HepG2 (cell line): ENCODE measurements at regions not wholly inside any gene's neighbourhood (a gene's known extent, or its start where the extent isn't known, plus 50 kb on each side); places are given as distances from the start of the nearest gene placed in this dataset.
"Not testable (repeated sequence)": the region's sequence is repeated elsewhere in the genome, so short reads cannot be mapped to it uniquely, and the experiment has no call there.

ENCODE experiments used
- ATAC-seq: fragments of 200-7000 bp; cut with Tn5 transposase; 3 replicates; pipeline ENCODE4 v1.9.1; 2020; ENCODE audit warnings: mild to moderate bottlenecking, moderate library complexity
- BruUV-seq: library from RNA; stranded (reverse); fragments of 400-500 nt; replicated peaks from 2 replicates; lab custom pipeline; 2021; lab: Mats Ljungman, UMichigan
- CTCF ChIA-PET: fragments of 300-600 bp; formaldehyde crosslinking; extraction: SDS; loops from one replicate; lab custom pipeline; 2021; ENCODE audit warnings: low total read pairs, inconsistent platforms, low intra/inter-chr PET ratio; lab: Yijun Ruan, JAX
- POLR2A ChIA-PET: fragments of 350-600 bp; sonication (Branson Sonifier 250); formaldehyde crosslinking; loops from one replicate; lab custom pipeline; 2020; ENCODE audit warnings: antibody characterized with exemption, inconsistent platforms; lab: Yijun Ruan, JAX
- DNase-seq: peaks from one replicate; pipeline ENCODE4 v3.0.0-alpha.2; 2015; ENCODE audit warnings: low spot score
- FAIRE-seq: peaks from 3 replicates; lab custom pipeline; 2011; peaks lifted over from hg19 to GRCh38; lab: Jason Lieb, UNC
- H2AFZ ChIP-seq: one replicate; pipeline ENCODE4 v1.6.1; 2011; ENCODE audit warnings: low read length, inconsistent platforms
- H3K27ac ChIP-seq: fragments of 300-600 bp; 3 replicates; pipeline ENCODE4 v1.8.0; 2011; ENCODE audit warnings: mixed run types, mild to moderate bottlenecking, mixed read lengths, low read length, inconsistent platforms; ENCODE audit not compliant: insufficient read depth; ENCODE audit errors: extremely low read length
- H3K27me3 ChIP-seq, 2 experiments: fragments of 200-600 bp in 1 of 2; 2 replicates in 1 of 2; 3 replicates in 1 of 2; pipeline versions ENCODE4 v1.6.0 to v1.8.0; 2011; ENCODE audit warnings: low read length in 2 of 2, mild to moderate bottlenecking in 2 of 2, moderate library complexity in 2 of 2, inconsistent platforms in 1 of 2; ENCODE audit not compliant: insufficient read depth in 2 of 2, control insufficient read depth in 1 of 2
- H3K36me3 ChIP-seq, 2 experiments: fragments of 200-600 bp in 1 of 2; replicated peaks in 1 of 2; 2 replicates in 1 of 2; 3 replicates in 1 of 2; pipeline versions ENCODE4 v1.5.1 to v1.8.0; 2011; ENCODE audit warnings: low read length in 2 of 2, inconsistent platforms in 1 of 2; ENCODE audit not compliant: insufficient read depth in 2 of 2, control insufficient read depth in 1 of 2
- H3K4me1 ChIP-seq: 2 replicates; pipeline ENCODE4 v1.5.1; 2012; ENCODE audit warnings: low read length, inconsistent platforms; ENCODE audit not compliant: insufficient read depth
- H3K4me2 ChIP-seq: 2 replicates; pipeline ENCODE4 v1.6.0; 2011; ENCODE audit warnings: low read depth, low read length, inconsistent platforms
- H3K4me3 ChIP-seq, 3 experiments: fragments of 200-600 bp in 1 of 3; sonication (generic), shearing (Covaris generic) in 1 of 3; replicated peaks in 1 of 3; 2 replicates each; pipeline ENCODE4 v1.5.1; 2011 to 2016; ENCODE audit warnings: low read length in 3 of 3, inconsistent platforms in 2 of 3, low read depth in 2 of 3, mild to moderate bottlenecking in 2 of 3, control low read depth in 1 of 3, mixed read lengths in 1 of 3; ENCODE audit not compliant: insufficient read depth in 1 of 3
- H3K79me2 ChIP-seq: one replicate; pipeline ENCODE4 v1.6.1; 2011; ENCODE audit warnings: low read length, inconsistent platforms; ENCODE audit not compliant: insufficient read depth
- H3K9ac ChIP-seq: 2 replicates; pipeline ENCODE4 v1.6.0; 2011; ENCODE audit warnings: mild to moderate bottlenecking, low read depth, low read length, inconsistent platforms; ENCODE audit not compliant: insufficient read depth
- H3K9me3 ChIP-seq: 2 replicates; pipeline ENCODE4 v1.5.1; 2012; ENCODE audit warnings: mild to moderate bottlenecking, low read length
- H4K20me1 ChIP-seq: 2 replicates; pipeline ENCODE4 v1.6.0; 2011; ENCODE audit warnings: inconsistent platforms, mild to moderate bottlenecking, low read length, moderate library complexity; ENCODE audit not compliant: insufficient read depth
- CTCF ChIP-seq: sonication (generic); formaldehyde crosslinking; IDR thresholded peaks from 2 replicates; pipeline ENCODE4 v1.5.0; 2020; ENCODE audit warnings: mild to moderate bottlenecking, missing genetic modification reagents, moderate library complexity
- ELF4 ChIP-seq: sonication (generic); formaldehyde crosslinking; IDR thresholded peaks from 2 replicates; pipeline ENCODE4 v1.5.0; 2020; ENCODE audit warnings: missing genetic modification reagents, mild to moderate bottlenecking, moderate library complexity, borderline replicate concordance
- KAT8 ChIP-seq: IDR thresholded peaks from 2 replicates; pipeline ENCODE4 v1.6.1; 2016; ENCODE audit warnings: missing genetic modification reagents, missing compliant biosample characterization
- NBN ChIP-seq: fragments of 450-650 bp; conservative IDR thresholded peaks from 2 replicates; pipeline ENCODE4 v1.6.1; 2017
- NPAS2 ChIP-seq: sonication (generic); formaldehyde crosslinking; IDR thresholded peaks from 2 replicates; pipeline ENCODE4 v1.8.0; 2022; ENCODE audit warnings: mild to moderate bottlenecking, missing genetic modification reagents, borderline replicate concordance
- USF2 ChIP-seq, 2 experiments: sonication (generic) in 1 of 2; formaldehyde crosslinking in 1 of 2; IDR thresholded peaks; 2 replicates each; pipeline versions ENCODE4 v1.5.1 to v1.6.1; 2011 to 2020; ENCODE audit warnings: borderline replicate concordance in 1 of 2, low read depth in 1 of 2, low read length in 1 of 2, mild to moderate bottlenecking in 1 of 2, missing genetic modification reagents in 1 of 2, moderate library complexity in 1 of 2
- ZFP41 ChIP-seq: sonication (generic); formaldehyde crosslinking; IDR thresholded peaks from 2 replicates; pipeline ENCODE4 v1.4.0; 2020; ENCODE audit warnings: mild to moderate bottlenecking, missing genetic modification reagents, borderline replicate concordance
- ZNF276 ChIP-seq: sonication (generic); formaldehyde crosslinking; IDR thresholded peaks from 2 replicates; pipeline ENCODE4 v1.4.0; 2020; ENCODE audit warnings: mild to moderate bottlenecking, low read depth, missing genetic modification reagents
- ZNF3 ChIP-seq: IDR thresholded peaks from 2 replicates; pipeline ENCODE4 v1.7.0; 2017; ENCODE audit warnings: inconsistent platforms
- ZNF44 ChIP-seq: sonication (generic); formaldehyde crosslinking; IDR thresholded peaks from 2 replicates; pipeline ENCODE4 v1.5.1; 2020; ENCODE audit warnings: mild to moderate bottlenecking, missing genetic modification reagents
- ZNF567 ChIP-seq: sonication (generic); formaldehyde crosslinking; IDR thresholded peaks from 2 replicates; pipeline ENCODE4 v1.8.1; 2023; ENCODE audit warnings: mild to moderate bottlenecking, missing genetic modification reagents, borderline replicate concordance
- ZNF616 ChIP-seq: sonication (generic); formaldehyde crosslinking; IDR thresholded peaks from 2 replicates; pipeline ENCODE4 v1.5.0; 2020; ENCODE audit warnings: low read depth, mild to moderate bottlenecking, missing genetic modification reagents
- ZNF776 ChIP-seq: sonication (generic); formaldehyde crosslinking; IDR thresholded peaks from 2 replicates; pipeline ENCODE4 v1.4.0; 2020; ENCODE audit warnings: mild to moderate bottlenecking, missing genetic modification reagents
- WGBS: methylation state at CpG from one replicate; pipeline ENCODE4 v1.1.6; 2017; ENCODE audit warnings: low lambda C conversion rate; 5-methylcytosine and 5-hydroxymethylcytosine counted together
- in situ Hi-C: cut with HindIII; loops from 2 replicates; pipeline ENCODE4 v1.10.0; 2017; ENCODE audit warnings: low pct_unique_long_range_greater_than_20kb; ENCODE audit not compliant: extremely low pct_ligation_motif_present
- intact Hi-C: fragments of 100-400 bp; cut with micrococcal nuclease; formaldehyde crosslinking; loops from one replicate; pipeline ENCODE4 v1.10.0; 2022; ENCODE audit not compliant: unreplicated experiment

- H3K36me3 ChIP-seq: no peaks in the 10 kb centered on the region
- no peaks in the 10 kb centered on the region for H3K9me3 ChIP-seq
- H3K9ac ChIP-seq: no peak overlapping the region
- WGBS: 14% methylated on average over 3 of the region's 3 CpGs
- in situ Hi-C loops (no loop called here), intact Hi-C loops (no loop called here)
- no peak overlapping the region for H3K4me3 ChIP-seq
- ChIA-PET CTCF (no interaction called here), POLR2A (no interaction called here)
- ATAC-seq (no peak), DNase-seq (no peak), FAIRE-seq (no peak)
- no TSS peak for BruUV-seq
- H3K79me2 ChIP-seq: no peaks in the 10 kb centered on the region
- no peak overlapping the region for H2AFZ ChIP-seq
- peaks cover 0 to 2% of the 10 kb centered on the region in 2 experiments; a peak in 3 of 5 replicates for H3K27me3 ChIP-seq
- H3K4me2 ChIP-seq: no peak overlapping the region
- H4K20me1 ChIP-seq: no peaks in the 10 kb centered on the region
- TF ChIP-seq ZNF616 (CRISPR knock-in tag) (no peak), CTCF (CRISPR knock-in tag) (no peak), USF2 (IDR thresholded peaks at IDR 0.05; ENCODE audit: low read depth, low read length) (no peak), USF2 (CRISPR knock-in tag; IDR thresholded peaks at IDR 0.05; ENCODE audit: borderline replicate concordance) (no peak), ELF4 (CRISPR knock-in tag) (no peak), ZNF276 (CRISPR knock-in tag) (no peak), NPAS2 (CRISPR knock-in tag) (no peak), ZNF567 (CRISPR knock-in tag) (no peak), ZNF3 (CRISPR knock-in tag) (no peak), ZFP41 (no peak), KAT8 (CRISPR knock-in tag) (no peak), NBN (no peak), ZNF776 (CRISPR knock-in tag) (no peak), ZNF44 (CRISPR knock-in tag) (no peak)
- no peak overlapping the region for H3K27ac ChIP-seq
- H3K4me1 ChIP-seq: no peaks in the 10 kb centered on the region
Measured at GRCh38 chr1:47599777-47600176, 161.9 kb downstream of the FOXD2 start.

- POLR2A ChIA-PET, H3K4me1 ChIP-seq, H3K9me3 ChIP-seq, H3K79me2 ChIP-seq, ATAC-seq, CTCF ChIA-PET, DNase-seq, H4K20me1 ChIP-seq, FAIRE-seq, BruUV-seq, H3K4me3 ChIP-seq, in situ Hi-C loops, H3K4me2 ChIP-seq, H3K27ac ChIP-seq, H3K36me3 ChIP-seq, H2AFZ ChIP-seq, H3K27me3 ChIP-seq, intact Hi-C loops, H3K9ac ChIP-seq: not testable (repeated sequence)
- no CpG with 5 or more reads among the region's 11 CpGs for WGBS
Measured at GRCh38 chr1:47602491-47602890, 164.6 kb downstream of the FOXD2 start.
